Endodermal cell (in vitro differentiated cells): ENCODE measurements at regions not wholly inside any gene's neighbourhood (a gene's known extent, or its start where the extent isn't known, plus 50 kb on each side); places are given as distances from the start of the nearest gene placed in this dataset.

ENCODE experiments used
- DNase-seq: peaks from one replicate; pipeline ENCODE4 v3.0.0-alpha.2; 2017
- H3K27ac ChIP-seq: 2 replicates; pipeline ENCODE4 v1.5.1; 2013; ENCODE audit warnings: mild to moderate bottlenecking, low read depth, low read length, moderate library complexity
- H3K27me3 ChIP-seq: 2 replicates; pipeline ENCODE4 v1.6.1; 2013; ENCODE audit warnings: mild to moderate bottlenecking, low read length, moderate library complexity; ENCODE audit not compliant: insufficient read depth, control insufficient read depth, poor library complexity, severe bottlenecking
- H3K36me3 ChIP-seq: 2 replicates; pipeline ENCODE4 v1.7.0; 2013; ENCODE audit warnings: mild to moderate bottlenecking, low read length, moderate library complexity; ENCODE audit not compliant: control insufficient read depth, insufficient read depth
- H3K4me1 ChIP-seq: one replicate; pipeline ENCODE4 v1.7.0; 2013; ENCODE audit warnings: low read length; ENCODE audit not compliant: control insufficient read depth, insufficient read depth
- H3K4me3 ChIP-seq: 2 replicates; pipeline ENCODE4 v1.5.1; 2013; ENCODE audit warnings: mild to moderate bottlenecking, low read length, moderate library complexity
- H3K9ac ChIP-seq: 2 replicates; pipeline ENCODE4 v1.6.1; 2013; ENCODE audit warnings: mild to moderate bottlenecking, low read length, moderate library complexity; ENCODE audit not compliant: poor library complexity, severe bottlenecking; ENCODE audit errors: extremely low read depth
- H3K9me3 ChIP-seq: 2 replicates; pipeline ENCODE4 v1.6.1; 2013; ENCODE audit warnings: mild to moderate bottlenecking, low read length, moderate library complexity; ENCODE audit not compliant: control insufficient read depth
- H3K27ac Mint-ChIP-seq: 2 replicates; pipeline ENCODE4 v1.8.0; 2020; ENCODE audit warnings: mixed read lengths
- H3K27me3 Mint-ChIP-seq: 2 replicates; pipeline ENCODE4 v1.8.0; 2021; ENCODE audit warnings: mild to moderate bottlenecking, mixed read lengths; ENCODE audit not compliant: insufficient read depth
- H3K36me3 Mint-ChIP-seq: 2 replicates; pipeline ENCODE4 v1.8.0; 2020; ENCODE audit warnings: low read depth, mixed read lengths
- H3K4me1 Mint-ChIP-seq: 2 replicates; pipeline ENCODE4 v1.8.0; 2020; ENCODE audit warnings: mixed read lengths
- H3K4me3 Mint-ChIP-seq: 2 replicates; pipeline ENCODE4 v1.8.0; 2020; ENCODE audit warnings: mild to moderate bottlenecking, moderate library complexity, mixed read lengths
- H3K9me3 Mint-ChIP-seq: 2 replicates; pipeline ENCODE4 v1.8.0; 2020; ENCODE audit warnings: mild to moderate bottlenecking, mixed read lengths
- WGBS, 2 experiments: methylation state at CpG; one replicate each; pipeline versions ENCODE4 v1.1.5 to v1.1.7; 2013; ENCODE audit warnings: missing lambda C conversion rate in 2 of 2, mixed read lengths in 1 of 2; ENCODE audit not compliant: insufficient coverage in 1 of 2, insufficient read length in 1 of 2; 5-methylcytosine and 5-hydroxymethylcytosine counted together
- TF ChIP-seq, protein P1 (sequence below): fragments of 200-600 bp; sonication (generic); conservative IDR thresholded peaks from 2 replicates; pipeline ENCODE4 v1.5.0; 2021; ENCODE audit warnings: antibody characterized with exemption, mild to moderate bottlenecking

DNA sequence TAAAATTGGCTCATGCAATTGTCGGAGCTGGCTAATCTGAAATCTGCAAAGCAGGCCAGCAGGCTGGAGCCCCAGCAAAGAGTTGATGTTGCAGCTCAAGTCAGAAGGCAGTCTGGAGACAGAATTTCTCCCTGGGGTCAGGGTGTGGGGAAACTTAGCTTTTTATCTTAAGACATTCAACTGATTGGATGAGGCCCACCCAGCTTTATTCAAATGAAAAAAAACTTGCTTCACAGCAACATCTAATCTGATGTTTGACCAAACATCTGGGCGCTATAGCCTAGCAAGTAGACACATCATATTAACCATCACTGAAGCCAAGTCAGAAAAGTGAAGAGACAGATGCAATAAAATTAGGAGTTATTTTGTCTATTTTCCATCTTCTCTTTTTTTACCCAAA, 108.8 kb upstream of the CCDC28A start:
- TF ChIP-seq, protein P1, sequence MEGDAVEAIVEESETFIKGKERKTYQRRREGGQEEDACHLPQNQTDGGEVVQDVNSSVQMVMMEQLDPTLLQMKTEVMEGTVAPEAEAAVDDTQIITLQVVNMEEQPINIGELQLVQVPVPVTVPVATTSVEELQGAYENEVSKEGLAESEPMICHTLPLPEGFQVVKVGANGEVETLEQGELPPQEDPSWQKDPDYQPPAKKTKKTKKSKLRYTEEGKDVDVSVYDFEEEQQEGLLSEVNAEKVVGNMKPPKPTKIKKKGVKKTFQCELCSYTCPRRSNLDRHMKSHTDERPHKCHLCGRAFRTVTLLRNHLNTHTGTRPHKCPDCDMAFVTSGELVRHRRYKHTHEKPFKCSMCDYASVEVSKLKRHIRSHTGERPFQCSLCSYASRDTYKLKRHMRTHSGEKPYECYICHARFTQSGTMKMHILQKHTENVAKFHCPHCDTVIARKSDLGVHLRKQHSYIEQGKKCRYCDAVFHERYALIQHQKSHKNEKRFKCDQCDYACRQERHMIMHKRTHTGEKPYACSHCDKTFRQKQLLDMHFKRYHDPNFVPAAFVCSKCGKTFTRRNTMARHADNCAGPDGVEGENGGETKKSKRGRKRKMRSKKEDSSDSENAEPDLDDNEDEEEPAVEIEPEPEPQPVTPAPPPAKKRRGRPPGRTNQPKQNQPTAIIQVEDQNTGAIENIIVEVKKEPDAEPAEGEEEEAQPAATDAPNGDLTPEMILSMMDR = no peak
- no peak overlapping the region for H3K9ac ChIP-seq
- no peak overlapping the region for H3K27ac Mint-ChIP-seq
- H3K4me1 ChIP-seq = no peaks in the 10 kb centered on the region
- H3K27me3 ChIP-seq = no peaks in the 10 kb centered on the region
- H3K27ac ChIP-seq = no peak overlapping the region
- no peak overlapping the region for H3K4me3 ChIP-seq
- no peaks in the 10 kb centered on the region for H3K27me3 Mint-ChIP-seq
- no peaks in the 10 kb centered on the region for H3K36me3 ChIP-seq
- no peaks in the 10 kb centered on the region for H3K9me3 Mint-ChIP-seq
- no peak for DNase-seq
- H3K4me3 Mint-ChIP-seq = no peak overlapping the region
- no peaks in the 10 kb centered on the region for H3K36me3 Mint-ChIP-seq
- no peaks in the 10 kb centered on the region for H3K9me3 ChIP-seq
- peaks cover 7% of the 10 kb centered on the region for H3K4me1 Mint-ChIP-seq
- WGBS, 2 experiments = 100% methylated on average over 2 of the region's 2 CpGs

DNA sequence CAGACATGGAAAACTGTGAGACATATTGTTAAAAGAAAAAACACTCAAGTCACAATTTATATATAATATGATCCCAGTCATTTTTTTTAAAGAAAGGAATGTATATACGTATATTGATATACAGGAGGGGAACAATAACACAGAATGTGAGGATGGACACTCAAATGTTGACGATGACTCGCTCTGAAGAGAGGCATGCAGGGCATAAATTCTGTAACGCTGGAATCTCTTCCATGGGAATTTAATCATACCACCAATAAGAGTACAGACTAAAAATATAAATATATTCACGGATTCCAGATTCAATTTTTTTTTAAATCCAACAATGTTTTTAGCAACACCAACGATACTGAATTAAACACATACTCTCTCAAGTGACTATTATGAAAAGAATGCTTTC, 106.9 kb upstream of the CCDC28A start:
- no peaks in the 10 kb centered on the region for H3K27me3 Mint-ChIP-seq
- Histone ChIP-seq H3K4me3 (no peak overlapping the region), H3K27me3 (no peaks in the 10 kb centered on the region), H3K9me3 (no peaks in the 10 kb centered on the region), H3K36me3 (no peaks in the 10 kb centered on the region), H3K4me1 (no peaks in the 10 kb centered on the region), H3K27ac (no peak overlapping the region), H3K9ac (no peak overlapping the region)
- 94% methylated on average over 5 to 6 of the region's 6 CpGs for WGBS, 2 experiments
- H3K36me3 Mint-ChIP-seq = peaks cover 2% of the 10 kb centered on the region
- DNase-seq = no peak
- TF ChIP-seq, protein P1 = no peak
- H3K4me3 Mint-ChIP-seq = no peak overlapping the region
- H3K27ac Mint-ChIP-seq = no peak overlapping the region
- no peaks in the 10 kb centered on the region for H3K9me3 Mint-ChIP-seq
- peaks cover 9% of the 10 kb centered on the region for H3K4me1 Mint-ChIP-seq

DNA sequence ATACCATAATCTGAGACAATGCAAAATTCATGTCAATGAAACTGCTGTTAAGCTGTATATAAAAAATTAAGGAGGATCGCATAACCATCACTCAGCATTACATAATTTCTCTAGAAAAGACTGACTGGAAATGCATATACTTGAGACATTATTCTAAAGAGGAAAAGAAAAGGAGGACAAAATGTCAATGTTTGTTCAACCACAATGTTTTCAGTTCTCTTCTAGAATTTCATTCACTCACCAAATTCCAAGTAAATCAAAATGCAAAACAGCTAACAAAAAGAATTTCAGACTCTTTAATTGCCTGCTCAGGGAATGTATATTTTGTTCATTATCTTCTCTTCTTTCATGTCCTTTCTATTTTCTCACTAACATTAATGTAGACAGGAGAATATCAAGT, 106.2 kb upstream of the CCDC28A start:
- TF ChIP-seq, protein P1 = no peak

More for the DNA sequence above, 106.2 kb upstream of the CCDC28A start:
- H3K27me3 ChIP-seq = no peaks in the 10 kb centered on the region
- peaks cover 2% of the 10 kb centered on the region for H3K36me3 Mint-ChIP-seq
- H3K4me3 Mint-ChIP-seq = no peak overlapping the region
- peaks cover 9% of the 10 kb centered on the region for H3K4me1 Mint-ChIP-seq
- no peak overlapping the region for H3K27ac Mint-ChIP-seq
- DNase-seq = no peak
- no peaks in the 10 kb centered on the region for H3K9me3 ChIP-seq
- no CpG with 5 or more reads among the region's 1 CpG for WGBS, 2 experiments
- no peak overlapping the region for H3K4me3 ChIP-seq
- no peak overlapping the region for H3K9ac ChIP-seq
- H3K36me3 ChIP-seq = no peaks in the 10 kb centered on the region
- no peak overlapping the region for H3K27ac ChIP-seq
- no peaks in the 10 kb centered on the region for H3K4me1 ChIP-seq
- no peaks in the 10 kb centered on the region for H3K9me3 Mint-ChIP-seq
- H3K27me3 Mint-ChIP-seq = no peaks in the 10 kb centered on the region
